ENCODE measurements at regions not wholly inside any gene's neighbourhood (a gene's known extent, or its start where the extent isn't known, plus 50 kb on each side); places are given as distances from the start of the nearest gene placed in this dataset.

DNA sequence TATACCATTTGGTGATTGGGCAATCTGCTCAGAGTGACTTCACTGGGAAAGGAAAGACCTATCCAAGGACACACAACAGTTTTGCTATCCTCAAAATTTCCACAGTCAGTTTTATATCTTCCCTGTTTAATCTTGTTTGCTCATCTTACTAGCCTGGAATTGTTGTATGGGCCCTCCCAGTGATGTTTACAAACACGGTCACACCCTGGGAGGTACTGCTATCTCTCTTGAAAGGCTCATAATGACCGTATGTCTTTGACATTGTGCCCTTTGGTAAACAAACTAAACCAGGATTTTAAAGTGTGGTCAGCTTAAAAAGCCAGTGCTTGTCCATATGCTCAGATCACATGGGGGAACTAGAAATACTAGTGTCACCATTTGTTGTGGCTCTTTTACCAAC is 277.0 kb downstream of the CDH2 start:
- DNase-seq: no peak

DNA sequence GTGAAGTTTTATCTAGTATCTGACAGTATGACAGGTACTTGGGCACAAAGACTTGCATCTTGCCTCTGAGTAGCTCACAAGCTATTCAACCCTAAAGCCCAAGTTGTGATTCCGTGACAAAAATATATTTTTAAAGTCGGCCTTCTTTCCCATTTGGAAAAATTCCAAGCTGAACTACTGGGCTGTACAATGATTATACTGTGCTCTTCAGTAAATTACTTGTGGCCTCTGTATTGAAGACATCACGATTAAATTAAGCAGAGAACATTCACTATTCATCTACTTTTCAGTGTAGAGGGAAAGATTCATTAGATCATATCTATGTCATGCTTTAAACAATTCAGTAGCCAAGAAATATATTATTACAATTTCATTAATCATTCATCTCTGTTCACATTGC is 282.2 kb downstream of the CDH2 start:
- no peak for DNase-seq

DNA sequence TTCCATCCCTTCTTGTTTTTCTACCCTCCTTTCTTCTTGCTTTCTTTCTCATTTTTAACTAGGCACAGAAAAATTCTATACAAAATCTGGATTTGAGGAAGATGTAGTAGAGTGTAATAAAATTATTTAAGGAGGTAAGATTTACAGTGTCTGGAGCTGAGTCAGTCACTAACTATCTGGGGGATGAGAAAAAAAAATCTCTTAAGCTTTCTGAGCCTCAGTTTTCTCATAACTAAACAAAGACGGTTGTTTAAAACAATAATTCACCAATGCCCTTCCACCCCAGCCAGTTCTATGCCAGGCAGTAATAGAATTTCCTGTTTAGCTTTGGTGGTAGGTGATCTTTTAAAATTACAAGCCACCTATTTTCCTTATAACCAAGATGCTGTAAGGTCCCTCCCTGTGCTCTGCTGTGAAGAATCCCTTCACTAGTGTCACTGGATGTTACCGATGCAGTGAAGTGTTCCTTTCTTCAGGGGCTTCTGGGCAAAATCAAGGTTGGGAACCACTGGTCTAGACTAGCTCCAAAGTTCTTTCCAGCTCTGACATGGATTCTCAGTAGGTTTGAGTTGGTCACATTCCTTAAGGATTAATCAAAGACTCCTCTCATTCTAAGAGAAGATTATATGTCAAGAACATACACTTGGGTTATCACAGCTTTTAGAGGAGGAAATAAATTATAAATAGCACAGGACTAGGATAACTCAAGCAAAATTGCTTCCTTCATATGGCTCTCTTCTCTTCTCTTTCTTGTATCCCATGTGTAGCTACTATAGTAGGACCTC is 289.0 kb downstream of the CDH2 start:
- no peak for DNase-seq

DNA sequence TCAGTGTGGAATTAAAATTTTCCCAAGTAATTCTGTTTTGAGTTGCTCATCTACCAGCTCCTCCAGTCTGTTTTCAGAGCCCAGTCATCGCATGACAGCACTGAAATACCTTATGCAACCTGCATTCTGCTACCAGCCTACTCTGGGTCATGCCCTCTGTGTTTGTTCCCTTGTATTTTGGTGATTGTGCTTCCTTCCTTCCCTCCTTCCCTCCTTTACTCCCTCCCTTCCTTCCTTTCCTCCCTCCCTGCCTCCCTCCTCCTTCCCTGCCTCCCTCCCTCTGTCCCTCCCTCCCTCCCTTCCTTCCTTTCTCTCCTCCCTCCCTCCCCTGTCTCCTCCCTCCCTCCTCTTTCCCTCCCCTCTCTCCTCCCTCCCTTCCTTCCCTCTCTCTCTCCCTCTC is 289.6 kb downstream of the CDH2 start:
- DNase-seq: no peak

DNA sequence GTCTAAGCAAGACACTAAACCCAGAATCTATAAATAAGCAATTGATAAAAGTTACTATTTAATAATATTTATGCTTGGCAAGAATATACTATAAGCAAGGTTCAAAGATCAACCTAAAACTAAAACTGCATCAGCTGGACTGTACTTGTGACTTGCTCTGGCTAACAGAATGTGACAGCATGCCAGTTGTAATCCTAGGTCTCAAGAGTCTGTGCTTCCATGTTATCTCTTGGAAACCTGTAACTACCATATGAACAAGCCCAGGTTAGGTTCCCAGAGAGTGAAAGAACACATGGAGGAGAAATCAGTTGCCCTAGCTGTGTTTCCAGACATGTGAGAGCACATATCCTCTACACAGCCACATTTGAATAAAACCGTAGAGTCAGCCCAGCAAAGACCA is 297.4 kb downstream of the CDH2 start:
- DNase-seq: no peak

DNA sequence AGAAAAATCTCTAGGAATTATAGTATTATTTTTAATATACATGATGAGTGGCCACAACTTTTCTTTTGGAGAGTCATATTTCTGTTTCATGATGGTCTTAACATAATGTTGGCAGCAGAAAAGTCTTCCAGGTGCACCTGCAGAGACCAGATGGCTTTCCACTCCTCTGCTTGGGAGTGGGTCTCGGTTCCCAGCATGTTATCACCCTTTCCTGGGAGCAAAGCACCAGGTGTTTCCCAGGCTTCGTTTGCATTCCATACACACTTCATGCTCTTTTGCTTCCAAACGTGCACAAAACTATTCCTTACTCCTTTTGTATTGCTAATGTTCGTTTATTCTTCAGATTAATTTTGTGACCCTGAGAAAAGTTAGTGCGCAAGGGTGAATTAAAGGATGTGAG is 305.2 kb downstream of the CDH2 start:
- DNase-seq: no peak

DNA sequence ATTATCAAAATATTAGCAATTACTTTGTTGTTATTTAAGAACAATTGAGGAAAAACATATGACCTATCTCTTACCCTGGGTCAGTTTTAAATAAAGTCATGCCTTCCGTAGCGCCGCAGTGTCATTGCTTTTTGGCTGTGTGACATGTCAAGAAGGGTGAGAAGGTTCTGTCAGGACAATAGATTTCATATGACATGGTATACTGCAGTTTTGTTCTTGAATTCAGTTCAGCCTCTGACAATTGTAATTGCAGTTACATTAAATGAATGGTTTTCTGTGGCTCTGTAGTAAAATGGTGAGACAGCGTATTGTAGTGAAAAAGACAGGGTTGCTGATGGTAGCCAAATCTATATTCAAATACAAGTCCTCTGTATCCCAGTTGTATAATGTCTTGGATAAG is 307.2 kb downstream of the CDH2 start:
- DNase-seq: no peak

DNA sequence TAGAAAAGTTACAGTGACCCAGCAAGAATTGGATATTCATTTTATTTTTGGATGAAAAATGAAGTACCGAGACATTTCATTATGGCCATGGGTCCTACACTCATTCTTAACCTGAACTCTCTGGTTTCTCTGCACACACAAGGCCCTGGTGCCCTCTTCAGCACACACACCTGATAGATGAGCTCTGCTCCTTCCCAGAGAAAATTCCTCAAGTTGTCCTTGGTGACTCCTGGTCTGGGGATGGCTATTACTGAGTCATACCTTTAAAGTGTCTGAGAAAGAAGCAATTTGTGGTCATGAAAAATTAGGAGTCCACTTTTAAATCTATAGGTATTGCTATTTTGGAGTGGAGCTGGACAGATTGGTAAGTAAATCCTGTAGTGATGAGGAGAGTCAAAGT is 311.5 kb downstream of the CDH2 start:
- DNase-seq: no peak

DNA sequence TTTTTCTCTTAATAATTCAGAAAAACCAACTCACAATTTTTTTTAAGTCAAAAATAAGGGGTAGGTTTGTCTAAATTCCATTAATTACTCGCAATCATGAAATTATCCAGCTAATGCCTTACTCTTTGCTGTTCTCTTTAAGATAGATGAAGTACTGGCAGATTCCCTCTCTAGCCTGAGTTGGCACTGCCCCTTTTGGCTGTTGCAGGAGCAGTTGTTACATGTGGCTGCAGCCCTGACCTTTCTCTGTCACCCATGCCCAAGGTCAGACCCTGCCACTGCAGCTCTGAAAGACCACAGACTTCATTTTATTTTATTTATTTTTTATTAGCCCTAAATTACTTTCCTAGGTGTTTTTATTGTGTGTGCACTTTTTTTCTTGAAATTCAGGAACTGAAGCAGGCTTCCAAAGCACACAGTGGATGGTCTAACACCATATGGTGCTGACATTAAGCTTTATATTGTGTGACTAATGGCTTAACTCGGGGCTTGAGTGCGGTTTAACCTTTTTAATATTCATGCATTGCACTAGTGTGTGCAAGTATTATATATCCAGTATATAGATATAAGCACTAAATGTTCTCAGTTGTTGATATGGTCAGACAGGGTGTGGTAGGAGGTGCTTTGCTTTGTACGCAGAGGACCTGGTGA is 313.0 kb downstream of the CDH2 start:
- no peak for DNase-seq

DNA sequence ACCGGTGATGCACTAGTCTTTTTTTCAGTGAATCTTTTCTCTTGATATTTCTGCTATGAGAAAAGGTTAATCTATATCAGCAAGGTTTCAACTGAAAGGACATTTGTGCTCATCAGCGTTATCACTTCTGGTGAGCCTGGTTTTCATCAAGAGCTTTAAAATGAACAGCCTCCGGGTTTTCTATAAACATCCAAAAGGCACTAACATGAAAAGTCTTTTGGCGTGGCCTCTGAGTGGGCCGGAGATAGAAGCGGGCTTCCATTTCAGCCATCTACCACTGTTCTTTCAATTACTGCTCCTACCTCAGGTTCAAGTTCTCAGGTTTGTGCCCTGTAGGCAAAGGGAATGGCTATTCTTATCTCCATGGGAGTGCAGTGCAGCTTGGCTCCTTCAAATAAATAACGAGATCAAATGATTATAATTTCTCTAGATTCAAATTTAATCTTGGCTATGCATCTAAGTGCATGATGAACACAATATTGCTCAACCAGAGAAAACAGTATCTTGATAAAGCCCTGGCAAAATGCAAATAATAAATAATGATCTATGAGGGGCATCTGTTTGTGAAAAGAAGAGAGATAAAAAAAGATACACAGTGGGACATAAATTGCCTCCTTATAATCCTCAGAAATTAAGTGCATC is 314.8 kb downstream of the CDH2 start:
- no peak for DNase-seq

DNA sequence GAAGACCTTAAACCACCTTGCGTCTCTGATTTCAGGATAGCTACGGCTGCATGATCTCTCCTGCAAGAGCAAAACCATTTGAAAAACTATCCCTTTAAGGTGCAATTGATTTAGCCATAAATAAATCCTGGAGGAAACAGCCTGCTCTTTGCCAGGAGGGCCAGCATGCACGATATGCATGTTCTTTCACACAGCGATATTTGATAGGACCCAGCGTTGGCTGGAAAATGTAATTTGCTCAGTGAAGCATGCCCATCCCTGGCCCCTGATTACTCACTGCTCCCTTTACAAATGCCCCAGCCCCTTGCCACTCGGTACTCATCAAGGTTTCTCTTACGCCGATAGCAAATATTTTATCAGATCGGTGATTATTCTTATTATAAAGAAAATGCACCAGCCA is 315.4 kb downstream of the CDH2 start:
- no peak for DNase-seq

DNA sequence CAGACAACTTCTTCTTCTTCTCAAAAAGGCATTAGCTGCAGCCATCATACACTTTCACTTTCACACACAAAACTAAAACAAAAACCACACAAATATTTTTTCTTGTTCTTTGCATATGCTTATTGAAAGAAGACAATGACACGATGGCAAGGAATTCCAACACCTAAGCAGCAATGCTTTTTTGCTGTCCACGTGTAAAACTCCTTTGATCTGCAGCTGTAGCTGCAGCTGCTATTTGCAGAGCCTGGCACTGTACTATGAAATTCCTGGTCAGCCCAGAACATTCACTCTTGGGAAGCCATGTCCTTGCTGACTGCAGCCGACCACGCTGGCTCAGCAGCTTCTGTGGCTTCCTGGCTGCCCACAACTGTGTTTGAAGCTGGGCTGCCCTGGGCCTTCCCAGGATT is 316.2 kb downstream of the CDH2 start:
- no peak for DNase-seq

DNA sequence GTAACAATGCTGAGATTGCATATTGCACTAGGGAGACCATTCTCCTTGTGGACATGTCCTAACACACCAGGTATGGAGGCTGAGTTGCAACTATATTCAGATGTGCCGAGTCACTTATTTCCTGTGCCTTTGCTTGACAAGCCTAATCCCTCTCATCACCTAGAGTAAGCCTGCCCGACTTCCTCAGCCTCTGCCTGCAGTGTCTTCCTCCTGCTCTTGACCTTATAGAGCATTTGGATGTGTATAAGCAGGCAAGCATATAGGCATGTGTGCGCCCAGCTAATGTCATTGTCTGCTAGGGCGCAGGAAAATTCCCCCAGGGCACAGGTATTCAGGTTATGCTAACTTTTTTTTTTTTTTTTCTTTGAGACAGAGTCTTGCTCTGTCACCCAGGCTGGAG is 316.9 kb downstream of the CDH2 start:
- no peak for DNase-seq

DNA sequence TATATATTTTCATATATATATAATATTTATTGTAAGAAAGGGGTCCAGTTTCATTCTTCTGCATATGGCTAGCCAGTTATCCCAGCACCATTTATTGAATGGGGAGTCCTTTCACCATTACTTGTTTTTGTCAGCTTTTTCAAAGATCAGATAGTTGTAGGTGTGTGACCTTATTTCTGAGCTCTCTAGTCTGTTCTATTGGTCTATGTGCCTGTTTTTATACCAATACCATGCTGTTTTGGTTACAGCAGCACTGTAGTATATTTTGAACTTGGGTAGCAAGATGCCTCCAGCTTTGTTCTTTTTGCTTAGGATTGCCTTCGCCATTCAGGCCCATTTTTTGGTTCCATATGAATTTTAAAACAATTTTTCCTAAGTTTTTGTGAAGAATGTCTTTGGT is 320.1 kb downstream of the CDH2 start:
- DNase-seq: no peak

DNA sequence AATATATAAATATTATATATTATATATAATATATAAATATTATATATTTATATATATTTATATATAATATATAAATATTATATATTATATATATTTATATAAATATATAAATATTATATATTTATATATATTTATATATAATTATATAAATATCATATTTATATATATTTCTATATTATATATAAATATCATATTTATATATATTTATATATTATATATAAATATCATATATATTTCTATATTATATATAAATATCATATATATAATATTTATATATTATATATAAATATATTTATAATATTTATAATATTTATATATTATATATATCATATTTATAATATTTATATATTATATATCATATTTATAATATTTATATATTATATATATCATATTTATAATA is 321.4 kb downstream of the CDH2 start:
- DNase-seq: no peak

DNA sequence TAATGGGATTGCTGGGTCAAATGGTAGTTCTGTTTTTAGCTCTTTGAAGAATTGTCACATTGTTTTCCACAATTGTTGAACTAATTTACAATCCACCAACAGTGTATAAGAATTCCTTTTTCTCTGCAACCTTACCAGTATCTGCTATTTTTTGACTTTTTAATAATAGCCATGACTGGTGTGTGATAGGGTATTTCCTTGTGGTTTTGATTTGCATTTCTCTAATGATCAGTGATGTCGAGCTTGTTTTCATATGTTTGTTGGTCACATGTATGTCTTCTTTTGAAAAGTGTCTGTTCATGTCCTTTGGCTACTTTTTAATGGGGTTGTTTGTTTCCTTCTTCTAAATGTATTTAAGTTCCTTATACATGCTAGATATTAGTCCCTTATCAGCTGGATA is 322.3 kb downstream of the CDH2 start:
- no peak for DNase-seq

DNA sequence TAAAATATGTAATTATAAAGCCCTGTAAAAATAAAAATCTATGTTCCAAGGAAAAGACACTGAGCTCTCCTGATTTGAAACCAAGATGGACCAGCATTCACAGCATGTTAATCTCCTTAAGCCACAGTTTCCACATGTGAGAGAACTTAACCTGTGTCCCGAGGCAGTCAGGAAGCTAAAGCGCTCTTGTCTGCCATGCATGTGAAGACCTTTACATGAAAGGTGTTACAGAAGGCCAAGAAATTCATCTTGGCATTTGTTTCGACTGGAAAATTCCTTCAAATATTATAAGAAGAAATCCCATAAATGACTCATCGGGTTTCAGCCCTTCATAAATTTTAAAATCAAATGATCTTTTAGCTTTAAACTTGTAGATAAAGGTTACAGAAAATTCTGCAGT is 328.6 kb downstream of the CDH2 start:
- no peak for DNase-seq

DNA sequence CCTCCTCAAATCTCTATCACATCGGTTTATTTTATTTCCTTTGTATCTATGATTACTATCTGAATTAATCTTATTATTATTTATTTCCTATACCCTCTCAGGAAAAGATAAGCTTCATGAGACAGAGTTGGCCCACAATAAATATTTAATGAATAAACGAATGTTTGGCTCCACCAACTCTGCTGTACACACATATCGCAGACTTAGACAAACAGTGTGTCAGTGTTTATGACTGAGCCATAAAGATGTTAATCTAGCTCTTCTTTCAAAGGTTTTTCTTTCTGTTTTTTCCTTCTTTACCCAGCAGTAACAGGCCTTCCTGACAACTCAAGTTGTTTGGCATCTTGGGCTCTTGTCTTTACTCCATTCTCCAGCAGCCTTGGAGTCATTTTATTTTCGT is 329.5 kb downstream of the CDH2 start:
- DNase-seq: no peak

DNA sequence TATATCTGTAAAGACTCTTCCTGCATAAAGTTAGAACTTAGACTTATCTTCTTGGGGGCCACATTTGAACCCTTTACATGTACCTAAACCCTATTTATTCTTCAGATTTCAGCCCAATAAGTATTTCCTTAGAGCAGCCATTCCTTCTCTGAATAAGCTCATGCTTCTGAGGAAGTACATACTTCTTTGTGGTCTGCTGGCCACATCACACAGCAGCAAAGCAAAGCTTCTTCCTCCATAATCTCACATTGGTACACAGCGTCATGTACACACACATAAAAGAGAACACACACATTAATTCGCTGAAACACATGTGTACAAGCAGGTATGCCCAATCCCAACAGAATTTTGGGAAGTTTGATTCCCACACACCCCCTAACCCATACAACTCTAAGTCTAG is 331.0 kb downstream of the CDH2 start:
- DNase-seq: no peak

DNA sequence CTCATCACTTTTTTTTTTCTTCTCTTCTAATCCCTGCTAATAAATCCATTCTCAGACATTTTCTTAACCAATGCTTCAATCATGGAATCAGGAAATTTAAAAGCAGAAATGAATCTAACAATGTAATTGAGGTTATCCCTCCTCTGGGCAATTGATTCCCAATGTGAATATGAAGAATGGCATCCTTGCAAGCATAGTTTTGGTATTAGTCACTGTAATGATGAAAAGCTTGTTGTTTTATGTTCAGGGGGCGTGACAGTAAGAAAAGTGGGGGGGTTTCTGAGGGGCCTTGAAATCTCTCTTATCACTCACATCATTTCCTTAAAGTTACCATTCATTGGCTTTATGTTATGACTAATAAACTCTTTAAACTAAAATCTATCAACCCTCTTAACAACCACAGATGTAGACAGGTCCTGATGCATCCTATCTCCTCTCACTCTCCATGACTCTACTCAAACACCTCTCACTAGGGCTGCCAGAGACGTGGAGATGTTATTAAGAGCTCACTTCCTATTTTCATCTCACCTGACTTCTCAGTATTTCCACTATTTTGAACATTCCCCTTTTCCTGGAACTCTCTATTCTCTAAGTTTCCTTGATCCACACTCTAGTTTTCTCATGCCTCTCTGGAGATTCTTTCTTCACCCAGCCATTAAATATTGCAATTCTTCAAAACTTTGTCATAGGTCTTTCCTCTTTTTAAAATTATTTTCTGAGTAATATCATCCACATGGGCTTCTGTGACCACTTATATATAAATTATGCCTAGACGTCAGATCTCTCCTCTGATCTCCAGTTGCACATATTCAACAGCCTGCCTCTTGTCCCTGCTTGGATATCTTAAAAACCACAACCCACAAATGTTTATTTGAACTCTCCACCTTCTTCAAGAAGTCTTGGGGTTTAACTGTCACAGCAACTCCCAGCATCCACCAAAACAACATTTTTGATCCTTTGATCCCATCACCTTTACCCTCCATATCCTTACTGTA is 332.9 kb downstream of the CDH2 start:
- DNase-seq: no peak

DNA sequence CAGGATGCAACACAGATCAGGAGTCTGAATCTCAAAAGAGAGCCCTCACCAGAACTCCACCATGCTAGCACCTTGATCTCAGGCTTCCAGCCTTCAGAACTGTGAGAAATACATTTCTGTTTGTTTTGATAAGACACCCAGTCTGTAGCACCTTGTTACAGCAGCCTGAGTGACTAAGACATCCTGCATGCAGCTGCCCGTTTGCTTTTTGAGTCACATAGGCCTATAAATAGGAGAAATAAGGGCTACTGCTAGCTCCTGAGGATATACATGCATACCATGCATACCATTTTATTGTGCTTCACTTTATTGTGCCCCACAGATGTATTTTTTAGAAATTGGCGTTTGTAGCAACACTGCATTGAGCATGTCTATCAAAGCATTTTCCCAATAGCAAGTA is 337.8 kb downstream of the CDH2 start:
- DNase-seq: no peak

DNA sequence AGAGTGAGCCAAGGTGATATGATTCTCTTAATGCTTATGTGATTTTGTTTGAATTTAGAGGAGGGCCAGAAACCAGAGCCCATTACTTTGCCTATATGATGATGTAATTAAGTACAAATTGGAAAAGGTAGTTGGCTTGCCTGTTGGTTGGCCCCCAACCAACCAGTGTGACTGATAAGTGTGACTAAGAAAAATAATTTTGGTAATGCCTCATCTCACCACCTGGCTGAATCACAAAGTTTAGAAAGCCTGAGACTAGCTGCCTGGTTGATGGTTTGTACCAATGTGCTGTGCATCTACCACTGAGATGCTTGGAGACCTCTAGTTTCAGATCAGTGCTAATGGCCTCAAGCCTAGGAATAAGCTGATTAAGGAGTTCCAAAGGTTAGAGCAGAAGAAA is 338.7 kb downstream of the CDH2 start:
- no peak for DNase-seq

DNA sequence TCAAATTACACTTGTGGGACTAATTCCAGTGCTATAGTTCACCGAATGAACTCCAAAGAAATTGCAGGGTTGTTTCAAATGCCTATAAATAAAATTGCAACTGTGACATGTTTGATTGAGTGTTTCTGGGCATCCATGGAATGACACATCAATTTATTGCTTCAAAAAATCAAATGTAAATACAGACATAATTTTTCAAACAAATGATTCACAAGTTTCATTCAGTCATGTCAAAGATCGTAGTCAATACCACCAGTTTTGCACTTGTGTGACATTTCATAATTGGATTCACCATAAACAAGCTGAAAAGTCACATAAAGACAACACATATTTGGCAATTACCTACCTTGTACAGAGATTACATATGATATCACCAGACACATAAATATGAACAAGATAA is 350.8 kb downstream of the CDH2 start:
- DNase-seq: no peak
